C4-2B (cell line): ENCODE measurements at regions not wholly inside any gene's neighbourhood (a gene's known extent, or its start where the extent isn't known, plus 50 kb on each side); places are given as distances from the start of the nearest gene placed in this dataset.

ENCODE experiments used
- H3K27ac ChIP-seq: fragments of 450-650 bp; 2 replicates; pipeline ENCODE4 v1.5.1; 2017
- ZFX ChIP-seq: fragments of 450-650 bp; IDR thresholded peaks from 2 replicates; pipeline ENCODE4 v1.6.1; 2017
- TF ChIP-seq, protein P1 (sequence below): fragments of 450-650 bp; conservative IDR thresholded peaks from 2 replicates; pipeline ENCODE4 v1.5.1; 2017; ENCODE audit warnings: mild to moderate bottlenecking

DNA sequence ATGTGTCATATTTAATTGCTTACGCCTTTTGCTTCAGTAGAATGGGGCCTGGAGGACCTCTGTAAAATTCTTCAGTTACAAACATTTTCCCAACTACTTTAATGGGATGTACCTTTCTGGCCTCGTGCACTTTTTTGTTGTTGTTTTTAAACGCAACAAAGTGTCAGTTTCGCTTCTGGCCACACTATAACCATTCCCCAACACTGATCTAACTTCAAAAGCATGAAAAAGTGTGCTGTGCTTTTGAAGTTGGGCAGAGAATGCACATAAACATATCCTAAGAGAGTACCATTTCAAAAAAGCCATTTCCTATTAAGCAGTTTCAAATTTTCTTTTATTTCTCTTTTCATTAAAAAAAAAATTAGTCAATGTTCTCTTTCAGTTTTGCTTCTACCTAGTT, 435.8 kb downstream of the CNTN6 start:
- no peak overlapping the region for H3K27ac ChIP-seq
- TF ChIP-seq, protein P1, sequence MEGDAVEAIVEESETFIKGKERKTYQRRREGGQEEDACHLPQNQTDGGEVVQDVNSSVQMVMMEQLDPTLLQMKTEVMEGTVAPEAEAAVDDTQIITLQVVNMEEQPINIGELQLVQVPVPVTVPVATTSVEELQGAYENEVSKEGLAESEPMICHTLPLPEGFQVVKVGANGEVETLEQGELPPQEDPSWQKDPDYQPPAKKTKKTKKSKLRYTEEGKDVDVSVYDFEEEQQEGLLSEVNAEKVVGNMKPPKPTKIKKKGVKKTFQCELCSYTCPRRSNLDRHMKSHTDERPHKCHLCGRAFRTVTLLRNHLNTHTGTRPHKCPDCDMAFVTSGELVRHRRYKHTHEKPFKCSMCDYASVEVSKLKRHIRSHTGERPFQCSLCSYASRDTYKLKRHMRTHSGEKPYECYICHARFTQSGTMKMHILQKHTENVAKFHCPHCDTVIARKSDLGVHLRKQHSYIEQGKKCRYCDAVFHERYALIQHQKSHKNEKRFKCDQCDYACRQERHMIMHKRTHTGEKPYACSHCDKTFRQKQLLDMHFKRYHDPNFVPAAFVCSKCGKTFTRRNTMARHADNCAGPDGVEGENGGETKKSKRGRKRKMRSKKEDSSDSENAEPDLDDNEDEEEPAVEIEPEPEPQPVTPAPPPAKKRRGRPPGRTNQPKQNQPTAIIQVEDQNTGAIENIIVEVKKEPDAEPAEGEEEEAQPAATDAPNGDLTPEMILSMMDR: no peak
- no peak for TF ChIP-seq ZFX

- TF ChIP-seq, protein P1: no peak
- no peak for TF ChIP-seq ZFX
- H3K27ac ChIP-seq: no peak overlapping the region
These were observed 436.9 kb downstream of the CNTN6 start for GRCh38 chr3:1529676-1530075.

GRCh38 chr3:1531981-1532380, 439.2 kb downstream of the CNTN6 start:
- H3K27ac ChIP-seq: no peak overlapping the region
- TF ChIP-seq ZFX: no peak
- TF ChIP-seq, protein P1: no peak

DNA sequence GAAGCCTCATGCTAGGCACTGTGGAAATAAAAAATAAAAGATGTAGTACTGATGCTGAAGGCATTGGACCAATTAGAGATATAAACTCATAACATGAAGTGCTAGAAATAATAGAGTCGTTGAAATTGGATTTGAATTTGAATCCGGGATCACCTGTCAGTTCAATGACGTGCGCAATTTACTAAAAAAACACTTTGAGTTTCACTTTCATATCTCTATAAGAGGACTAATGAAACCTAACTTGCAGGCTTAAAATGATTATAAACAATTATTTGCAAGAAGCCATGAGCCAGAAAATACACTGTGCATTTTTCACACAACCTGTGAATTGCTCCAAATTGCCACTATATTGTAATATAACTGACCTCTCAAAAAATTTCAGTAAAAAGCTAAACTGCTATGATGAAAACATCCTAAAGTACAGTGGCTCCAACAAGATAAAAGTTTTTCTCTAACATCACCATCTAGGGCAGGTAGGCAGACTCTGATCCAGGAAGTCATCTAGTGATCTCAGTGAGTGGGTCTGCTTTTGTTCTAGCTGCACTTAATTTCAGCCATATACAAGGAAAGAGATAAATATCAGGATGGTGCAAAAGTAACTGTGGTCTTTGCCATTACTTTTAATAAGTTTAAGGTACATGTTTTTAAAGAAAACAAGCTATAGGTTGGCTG, 440.2 kb downstream of the CNTN6 start:
- no peak overlapping the region for H3K27ac ChIP-seq
- TF ChIP-seq, protein P1: no peak

DNA sequence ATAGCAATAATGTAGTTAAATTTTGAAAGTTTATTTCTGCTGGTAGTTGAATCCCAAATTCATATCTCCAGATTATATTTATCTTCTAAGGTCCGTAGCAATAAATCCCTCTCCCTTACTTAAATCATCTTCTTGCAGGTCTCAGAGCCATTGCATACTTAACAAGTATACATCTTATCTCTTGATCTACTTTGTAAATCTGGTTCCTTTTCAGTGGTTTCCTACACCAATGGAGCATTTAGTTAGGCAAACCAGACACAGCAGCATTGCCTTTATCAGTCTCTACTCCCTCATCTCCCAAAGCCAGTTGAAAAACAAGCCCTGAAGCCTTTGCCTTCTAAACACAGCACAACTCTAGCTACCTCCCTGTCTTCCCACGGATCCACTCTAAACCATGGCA, 440.9 kb downstream of the CNTN6 start:
- no peak overlapping the region for H3K27ac ChIP-seq
- TF ChIP-seq ZFX: no peak
- TF ChIP-seq, protein P1: no peak

GRCh38 chr3:1534252-1534651, 441.4 kb downstream of the CNTN6 start:
- TF ChIP-seq, protein P1: no peak
- TF ChIP-seq ZFX: no peak
- no peak overlapping the region for H3K27ac ChIP-seq

- TF ChIP-seq, protein P1: no peak
- TF ChIP-seq ZFX: no peak
- H3K27ac ChIP-seq: no peak overlapping the region
These were observed 442.5 kb downstream of the CNTN6 start for GRCh38 chr3:1535361-1535760.
